Fibroblast of villous mesenchyme (primary cell): ENCODE measurements at regions not wholly inside any gene's neighbourhood (a gene's known extent, or its start where the extent isn't known, plus 50 kb on each side); places are given as distances from the start of the nearest gene placed in this dataset.

Experiments used
- DNase-seq: peaks from one replicate; pipeline ENCODE4 v3.0.0-alpha.2; 2010; ENCODE audit warnings: low read depth
- H3K4me3 ChIP-seq: 2 replicates; pipeline ENCODE4 v1.5.1; 2011; ENCODE audit warnings: low read depth, mild to moderate bottlenecking, low read length
- TF ChIP-seq, protein P1 (sequence below): IDR thresholded peaks from 2 replicates; pipeline ENCODE4 v1.5.1; 2012; ENCODE audit warnings: low read depth, mild to moderate bottlenecking, low read length; ENCODE audit not compliant: insufficient read depth

DNA sequence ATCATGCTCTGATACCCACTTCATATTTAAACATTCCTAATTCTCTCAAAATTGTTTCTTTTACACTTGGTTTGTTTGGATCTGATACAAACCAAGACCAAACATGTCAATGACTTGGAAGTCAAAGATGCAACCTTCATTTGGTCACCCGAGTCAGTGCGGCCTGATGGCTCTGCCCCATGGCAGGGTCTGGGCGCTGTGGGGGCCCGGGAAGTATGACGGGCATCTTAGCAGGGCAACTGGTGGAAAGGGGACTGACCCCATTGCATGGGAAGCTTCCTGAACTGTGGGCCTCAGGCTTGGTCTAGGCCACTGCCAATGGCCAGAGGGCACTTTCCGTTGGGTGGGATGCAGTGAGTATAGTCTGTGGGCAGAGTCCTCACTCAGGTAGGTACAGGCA lies 178.0 kb downstream of the KATNIP start:
- TF ChIP-seq, protein P1, sequence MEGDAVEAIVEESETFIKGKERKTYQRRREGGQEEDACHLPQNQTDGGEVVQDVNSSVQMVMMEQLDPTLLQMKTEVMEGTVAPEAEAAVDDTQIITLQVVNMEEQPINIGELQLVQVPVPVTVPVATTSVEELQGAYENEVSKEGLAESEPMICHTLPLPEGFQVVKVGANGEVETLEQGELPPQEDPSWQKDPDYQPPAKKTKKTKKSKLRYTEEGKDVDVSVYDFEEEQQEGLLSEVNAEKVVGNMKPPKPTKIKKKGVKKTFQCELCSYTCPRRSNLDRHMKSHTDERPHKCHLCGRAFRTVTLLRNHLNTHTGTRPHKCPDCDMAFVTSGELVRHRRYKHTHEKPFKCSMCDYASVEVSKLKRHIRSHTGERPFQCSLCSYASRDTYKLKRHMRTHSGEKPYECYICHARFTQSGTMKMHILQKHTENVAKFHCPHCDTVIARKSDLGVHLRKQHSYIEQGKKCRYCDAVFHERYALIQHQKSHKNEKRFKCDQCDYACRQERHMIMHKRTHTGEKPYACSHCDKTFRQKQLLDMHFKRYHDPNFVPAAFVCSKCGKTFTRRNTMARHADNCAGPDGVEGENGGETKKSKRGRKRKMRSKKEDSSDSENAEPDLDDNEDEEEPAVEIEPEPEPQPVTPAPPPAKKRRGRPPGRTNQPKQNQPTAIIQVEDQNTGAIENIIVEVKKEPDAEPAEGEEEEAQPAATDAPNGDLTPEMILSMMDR: no peak
- no peak for DNase-seq
- no peak overlapping the region for H3K4me3 ChIP-seq

DNA sequence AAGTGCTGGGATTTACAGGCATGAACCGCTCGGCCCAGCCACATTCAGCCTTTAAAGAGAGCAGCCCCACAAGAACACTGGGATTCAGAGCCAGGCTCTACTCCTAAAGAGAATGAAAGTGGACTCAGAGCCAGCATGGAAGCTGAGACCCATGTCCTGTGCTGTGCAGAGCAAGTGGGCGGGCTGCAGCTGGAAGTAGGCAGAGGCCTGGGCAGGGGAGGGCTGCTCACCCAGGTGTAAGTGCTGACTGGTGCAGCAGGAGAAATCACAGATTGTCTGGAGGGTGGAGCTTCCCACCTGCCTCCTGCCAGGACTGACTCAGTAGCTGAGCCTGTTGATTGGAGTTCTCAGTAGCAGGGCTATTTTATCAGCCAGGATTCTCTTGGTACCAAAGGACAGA lies 178.7 kb downstream of the KATNIP start:
- DNase-seq: no peak
- TF ChIP-seq, protein P1: no peak
- H3K4me3 ChIP-seq: no peak overlapping the region

DNA sequence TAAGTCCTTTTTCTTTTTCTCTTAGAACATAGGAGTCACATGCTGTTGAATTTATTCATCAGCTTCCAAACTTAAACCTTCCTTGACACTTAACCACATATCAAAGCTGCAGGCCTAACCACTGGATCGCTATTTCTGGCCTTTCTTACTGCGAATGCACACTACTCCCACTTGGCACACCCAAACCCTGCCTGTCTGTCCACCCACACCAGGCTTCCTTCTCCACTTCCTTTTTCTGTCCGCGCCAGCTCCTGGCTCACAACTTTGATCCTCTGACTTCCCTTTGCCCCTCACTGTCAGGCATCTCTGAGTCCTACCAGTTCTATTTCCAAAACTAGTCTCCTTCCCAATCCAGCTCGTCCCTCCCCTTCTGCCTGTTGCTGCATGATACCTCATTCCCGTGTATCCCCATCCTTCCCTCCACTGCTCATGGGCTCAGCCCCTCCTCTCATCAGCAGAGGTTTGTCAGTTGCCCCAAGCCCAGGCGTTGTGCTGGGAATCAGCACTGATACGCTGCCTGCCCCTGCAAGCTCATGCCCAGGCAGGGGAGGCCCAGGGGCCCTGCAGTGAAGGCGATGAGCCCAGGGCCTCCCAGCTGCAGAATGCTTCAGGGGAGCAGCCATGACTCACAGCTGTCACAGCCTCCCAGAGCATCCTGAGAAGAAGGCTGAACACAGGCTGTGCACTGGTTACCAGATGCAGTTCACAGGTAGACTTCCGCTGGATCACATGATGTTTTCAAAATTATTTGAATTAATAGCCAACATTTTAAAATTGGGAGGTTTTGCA lies 179.8 kb downstream of the KATNIP start:
- TF ChIP-seq, protein P1: no peak
- no peak overlapping the region for H3K4me3 ChIP-seq
- no peak for DNase-seq

DNA sequence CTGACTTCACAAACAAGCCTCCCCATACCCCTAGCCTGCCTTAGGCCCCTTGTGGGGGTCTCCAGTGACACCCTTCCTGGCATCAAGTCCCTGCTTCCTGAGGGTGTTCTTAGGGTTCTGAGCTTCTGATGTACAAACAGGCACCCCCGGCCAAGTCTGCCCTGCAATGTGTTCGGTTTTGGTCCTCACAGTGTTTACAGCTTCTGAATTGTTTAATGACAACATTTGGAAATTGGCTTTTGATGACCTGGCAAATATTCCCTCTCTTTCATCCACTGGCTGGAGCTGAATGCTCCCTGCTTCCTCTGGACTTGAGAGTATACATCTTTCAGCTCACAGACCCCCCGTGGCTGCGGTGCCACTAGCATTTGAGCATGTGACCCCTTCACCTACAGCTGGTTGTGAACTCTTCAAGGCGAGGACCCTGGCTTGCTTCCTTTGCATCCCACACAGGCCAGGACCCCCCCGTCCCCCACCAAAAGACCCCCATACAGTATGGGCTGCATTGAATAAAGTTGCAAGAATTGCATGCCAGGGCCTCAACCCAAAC lies 180.8 kb downstream of the KATNIP start:
- TF ChIP-seq, protein P1: no peak
- H3K4me3 ChIP-seq: no peak overlapping the region
- no peak for DNase-seq

DNA sequence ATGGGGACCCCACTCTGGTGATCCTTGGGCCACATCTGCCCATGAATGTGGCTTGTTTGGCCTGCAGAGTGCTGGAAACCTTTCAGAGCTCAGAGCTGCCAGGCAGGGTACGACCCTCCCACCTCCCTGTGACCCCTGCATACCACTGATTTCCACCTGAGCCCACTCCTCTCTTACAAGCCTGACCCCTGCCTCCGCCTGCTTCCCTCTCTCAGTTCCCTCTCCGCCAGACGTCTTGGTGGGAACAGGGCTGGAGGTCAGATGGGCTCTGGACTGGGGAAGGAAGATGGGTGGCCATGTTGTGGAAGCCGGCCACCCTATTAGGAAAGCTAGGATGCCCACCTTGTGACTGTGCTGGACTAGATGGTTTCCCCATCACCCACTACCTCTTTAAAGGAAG lies 185.1 kb downstream of the KATNIP start:
- TF ChIP-seq, protein P1: no peak
- no peak overlapping the region for H3K4me3 ChIP-seq
- DNase-seq: no peak

DNA sequence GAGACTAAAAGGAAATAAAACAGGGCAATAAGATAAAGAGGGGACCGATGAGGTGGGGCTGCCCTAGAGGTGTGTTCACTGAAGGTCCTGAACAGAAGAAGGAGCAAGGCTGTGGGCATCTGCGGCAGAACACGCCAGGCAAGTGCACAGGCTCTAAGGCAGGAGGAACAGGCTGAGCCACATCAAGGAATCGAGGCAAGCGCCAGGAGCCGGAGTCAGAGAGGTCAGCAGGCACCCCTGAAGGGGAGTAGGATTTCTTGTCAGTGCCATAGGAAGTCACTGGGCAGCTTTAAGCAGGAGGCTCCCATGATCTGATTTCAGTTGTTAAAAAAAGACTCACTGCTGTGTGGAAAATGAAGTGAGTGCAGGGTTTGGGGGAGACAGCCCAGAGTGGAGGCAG lies 186.5 kb downstream of the KATNIP start:
- H3K4me3 ChIP-seq: no peak overlapping the region
- TF ChIP-seq, protein P1: no peak
- no peak for DNase-seq
